Stomach (tissue), 8 donors: ENCODE measurements at regions not wholly inside any gene's neighbourhood (a gene's known extent, or its start where the extent isn't known, plus 50 kb on each side); places are given as distances from the start of the nearest gene placed in this dataset.

Source experiments
- DNase-seq, 2 donors: peaks; one replicate each; pipeline versions ENCODE4 v3.0.0 to v3.0.0-alpha.2; 2013 to 2019
- H3K27ac ChIP-seq, 5 donors: fragments of 200-600 bp in 4 of 5; sonication (generic) in 4 of 5; one replicate each; pipeline ENCODE4 v1.5.1; 2013 to 2019; ENCODE audit warnings: mild to moderate bottlenecking in 1 of 5, moderate library complexity in 1 of 5
- H3K27me3 ChIP-seq, 3 donors: fragments of 200-600 bp; sonication (generic); one replicate each; pipeline ENCODE4 v1.5.1; 2017 to 2019; ENCODE audit warnings: mixed run types in 1 of 3
- H3K36me3 ChIP-seq, 4 donors: fragments of 200-600 bp; sonication (generic); 1 replicate in 3 of 4; 2 replicates in 1 of 4; pipeline ENCODE4 v1.5.1; 2016 to 2019
- H3K4me1 ChIP-seq, 4 donors: fragments of 200-600 bp; sonication (generic); one replicate each; pipeline ENCODE4 v1.5.1; 2016 to 2019
- H3K4me3 ChIP-seq, 4 donors: fragments of 200-600 bp; sonication (generic) in 3 of 4; one replicate each; pipeline ENCODE4 v1.5.1; 2016 to 2019; ENCODE audit warnings: mild to moderate bottlenecking in 1 of 4
- H3K9me3 ChIP-seq, 4 donors: fragments of 200-600 bp; sonication (generic); one replicate each; pipeline ENCODE4 v1.5.1; 2016 to 2019
- EP300 ChIP-seq: sonication (generic); formaldehyde crosslinking; IDR thresholded peaks from one replicate; pipeline ENCODE4 v1.6.1; 2017; ENCODE audit warnings: antibody characterized with exemption
- POLR2A ChIP-seq, 4 donors: fragments of 450-650 bp; IDR thresholded peaks; one replicate each; pipeline ENCODE4 v1.6.1; 2016; ENCODE audit warnings: antibody characterized with exemption in 4 of 4, control low read depth in 2 of 4, mild to moderate bottlenecking in 1 of 4, moderate library complexity in 1 of 4
- POLR2AphosphoS5 ChIP-seq, 3 donors: sonication (generic); formaldehyde crosslinking; IDR thresholded peaks; one replicate each; pipeline ENCODE4 v1.6.1; 2016; ENCODE audit warnings: antibody characterized with exemption in 3 of 3
- WGBS, 5 donors: extraction: QIAGEN DNeasy Blood & Tissue Kit in 3 of 5; methylation state at CpG; one replicate each; pipeline versions ENCODE4 v1.1.5 to v1.1.7; 2013 to 2018; 5-methylcytosine and 5-hydroxymethylcytosine counted together
- intact Hi-C: fragments of 100-400 bp; cut with DNase I; formaldehyde crosslinking; loops from one replicate; pipeline ENCODE4 v1.15.1; 2023; ENCODE audit warnings: low total_unique reads
- TF ChIP-seq, protein P1 (sequence below), 7 experiments: fragments of 450-650 bp in 4 of 7; fragments of 200-600 bp in 3 of 7; sonication (generic) in 3 of 7; IDR thresholded peaks; one replicate each; pipeline ENCODE4 v1.5.1; 2016 to 2019; ENCODE audit warnings: antibody characterized with exemption in 7 of 7, control low read depth in 2 of 7, mild to moderate bottlenecking in 1 of 7
- donor health status: healthy with polysubstance abuse.
- donor health status: Bipolar disorder and iron deficiency.
- donor health status: healthy.

DNA sequence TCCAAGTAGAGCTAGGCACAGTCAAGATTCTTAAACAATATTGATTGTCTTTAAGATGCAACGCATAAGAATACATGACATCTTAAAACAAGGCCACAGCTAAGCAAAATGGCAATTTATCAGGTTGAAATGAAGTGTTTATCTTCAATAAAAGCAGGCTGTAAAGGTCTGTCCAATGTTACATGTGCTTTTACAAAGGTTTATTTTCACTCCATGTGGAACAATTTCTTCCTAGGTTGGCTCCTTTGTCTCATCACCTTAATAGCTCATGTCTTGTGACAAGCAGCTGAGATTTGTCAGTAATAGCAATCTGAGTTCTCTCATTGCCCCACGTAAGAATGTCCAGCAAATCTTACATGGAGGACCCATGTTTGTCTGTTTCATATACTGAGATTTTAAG, 437.6 kb downstream of the GPAM start:
- TF ChIP-seq EP300 (no peak), POLR2AphosphoS5 (IDR thresholded peaks at IDR 0.05) (no peak), POLR2A (IDR thresholded peaks at IDR 0.05) (no peak)
- TF ChIP-seq, protein P1, sequence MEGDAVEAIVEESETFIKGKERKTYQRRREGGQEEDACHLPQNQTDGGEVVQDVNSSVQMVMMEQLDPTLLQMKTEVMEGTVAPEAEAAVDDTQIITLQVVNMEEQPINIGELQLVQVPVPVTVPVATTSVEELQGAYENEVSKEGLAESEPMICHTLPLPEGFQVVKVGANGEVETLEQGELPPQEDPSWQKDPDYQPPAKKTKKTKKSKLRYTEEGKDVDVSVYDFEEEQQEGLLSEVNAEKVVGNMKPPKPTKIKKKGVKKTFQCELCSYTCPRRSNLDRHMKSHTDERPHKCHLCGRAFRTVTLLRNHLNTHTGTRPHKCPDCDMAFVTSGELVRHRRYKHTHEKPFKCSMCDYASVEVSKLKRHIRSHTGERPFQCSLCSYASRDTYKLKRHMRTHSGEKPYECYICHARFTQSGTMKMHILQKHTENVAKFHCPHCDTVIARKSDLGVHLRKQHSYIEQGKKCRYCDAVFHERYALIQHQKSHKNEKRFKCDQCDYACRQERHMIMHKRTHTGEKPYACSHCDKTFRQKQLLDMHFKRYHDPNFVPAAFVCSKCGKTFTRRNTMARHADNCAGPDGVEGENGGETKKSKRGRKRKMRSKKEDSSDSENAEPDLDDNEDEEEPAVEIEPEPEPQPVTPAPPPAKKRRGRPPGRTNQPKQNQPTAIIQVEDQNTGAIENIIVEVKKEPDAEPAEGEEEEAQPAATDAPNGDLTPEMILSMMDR (IDR thresholded peaks at IDR 0.05): no peak
- no peak overlapping the region for H3K4me3 ChIP-seq
- 42 to 75% (median 69%) methylated on average over 2 of the region's 2 CpGs for WGBS, 5 donors
- intact Hi-C loops: no loop called here
- H3K36me3 ChIP-seq: no peaks in the 10 kb centered on the region
- no peaks in the 10 kb centered on the region for H3K27me3 ChIP-seq
- H3K4me1 ChIP-seq: no peaks in the 10 kb centered on the region
- H3K27ac ChIP-seq: no peak overlapping the region
- peak in 1 of 2 donors; percentile 9 for DNase-seq
- no peaks in the 10 kb centered on the region for H3K9me3 ChIP-seq

DNA sequence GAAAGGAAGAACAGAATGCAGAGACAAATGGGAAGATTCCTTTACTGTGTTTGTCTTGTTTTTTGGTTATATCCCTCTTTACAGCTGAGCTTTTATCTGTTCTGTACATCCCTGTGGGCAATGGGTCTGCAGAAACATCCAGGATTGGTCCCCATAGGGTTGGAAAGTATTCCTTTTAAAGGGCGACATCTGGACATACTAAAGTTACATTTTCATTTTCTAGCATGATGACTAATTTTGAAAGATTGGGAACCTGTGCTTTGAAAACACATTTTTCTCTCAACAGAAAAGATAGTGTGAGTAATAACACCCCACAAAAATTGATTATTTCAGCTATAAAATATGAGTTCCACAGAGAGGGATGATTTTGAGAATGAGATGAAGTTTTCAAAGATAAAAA, 435.8 kb downstream of the GPAM start:
- no peaks in the 10 kb centered on the region for H3K9me3 ChIP-seq
- no peak overlapping the region for H3K4me3 ChIP-seq
- WGBS, 5 donors: 41 to 95% (median 88%) methylated on average over 1 of the region's 1 CpG
- no peaks in the 10 kb centered on the region for H3K4me1 ChIP-seq
- no peaks in the 10 kb centered on the region for H3K36me3 ChIP-seq
- no peak overlapping the region for H3K27ac ChIP-seq
- no peak for DNase-seq
- no peaks in the 10 kb centered on the region for H3K27me3 ChIP-seq
- intact Hi-C loops: no loop called here
- TF ChIP-seq, protein P1 (IDR thresholded peaks at IDR 0.05): no peak
- TF ChIP-seq POLR2AphosphoS5 (IDR thresholded peaks at IDR 0.05) (no peak), POLR2A (IDR thresholded peaks at IDR 0.05) (no peak), EP300 (no peak)

DNA sequence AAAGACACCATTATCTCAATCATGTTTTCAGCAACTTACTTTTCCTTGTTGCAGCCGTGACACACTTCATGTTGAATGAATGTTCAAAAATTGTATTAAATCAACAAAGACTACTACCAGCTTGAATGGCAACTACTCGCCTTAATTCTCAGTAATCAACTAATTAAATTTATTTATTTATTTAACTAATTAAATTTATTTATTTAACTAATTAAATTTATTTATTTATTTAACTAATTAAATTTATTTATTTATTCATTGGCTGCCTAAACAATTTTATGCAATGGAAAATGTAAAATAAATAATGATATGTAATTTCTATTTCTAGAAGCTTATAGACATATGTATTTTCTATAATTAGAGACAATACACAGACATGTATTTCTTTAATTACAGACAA, 435.4 kb downstream of the GPAM start:
- H3K27me3 ChIP-seq: no peaks in the 10 kb centered on the region
- H3K36me3 ChIP-seq: no peaks in the 10 kb centered on the region
- intact Hi-C loops: no loop called here
- no peak overlapping the region for H3K27ac ChIP-seq
- DNase-seq: no peak
- no peaks in the 10 kb centered on the region for H3K9me3 ChIP-seq
- 71 to 88% (median 78%) methylated on average over 2 of the region's 2 CpGs for WGBS, 5 donors
- H3K4me1 ChIP-seq: no peaks in the 10 kb centered on the region
- TF ChIP-seq, protein P1 (IDR thresholded peaks at IDR 0.05): no peak
- TF ChIP-seq POLR2AphosphoS5 (IDR thresholded peaks at IDR 0.05): no peak
- TF ChIP-seq POLR2A (IDR thresholded peaks at IDR 0.05): no peak
- TF ChIP-seq EP300: no peak
- H3K4me3 ChIP-seq: no peak overlapping the region

DNA sequence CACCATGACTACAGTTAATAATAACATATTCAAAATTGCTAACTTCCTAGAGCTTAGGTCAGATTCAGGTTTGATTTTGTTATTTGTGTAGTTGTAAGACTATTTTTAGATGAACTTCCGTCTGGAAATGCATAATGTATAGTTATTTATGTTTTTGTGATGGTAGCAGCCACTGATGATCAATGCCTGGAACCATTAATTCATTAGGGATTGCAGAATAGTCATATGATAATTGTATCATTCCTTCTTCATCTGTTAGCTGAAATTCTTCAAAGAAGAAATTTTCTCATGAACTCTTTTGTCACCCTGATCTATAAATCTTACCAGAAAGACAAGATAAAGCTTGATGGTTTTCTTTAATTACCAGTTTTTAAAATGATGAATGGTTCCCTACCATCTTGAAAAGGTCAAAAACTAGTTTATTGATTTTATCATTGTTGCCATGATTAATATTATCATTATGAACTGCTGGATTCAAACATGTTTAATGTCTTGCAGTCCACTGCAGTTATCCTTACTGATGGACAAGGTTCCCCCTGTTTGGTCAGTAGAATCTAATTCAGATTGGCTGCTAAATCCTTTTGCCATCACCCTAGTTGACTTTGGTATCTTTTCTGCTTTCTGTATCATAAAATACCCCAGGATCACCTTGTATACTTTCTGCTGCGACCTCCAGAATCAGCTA, 433.3 kb downstream of the GPAM start:
- no peak for DNase-seq
- Histone ChIP-seq H3K9me3 (no peaks in the 10 kb centered on the region), H3K27ac (no peak overlapping the region), H3K36me3 (no peaks in the 10 kb centered on the region), H3K4me3 (no peak overlapping the region), H3K4me1 (no peaks in the 10 kb centered on the region), H3K27me3 (no peaks in the 10 kb centered on the region)
- intact Hi-C loops: no loop called here
- TF ChIP-seq, protein P1 (IDR thresholded peaks at IDR 0.05): no peak
- TF ChIP-seq POLR2AphosphoS5 (IDR thresholded peaks at IDR 0.05) (no peak), EP300 (no peak), POLR2A (IDR thresholded peaks at IDR 0.05) (no peak)
- 35 to 55% (median 52%) methylated on average over 2 of the region's 2 CpGs for WGBS, 5 donors
